ENCODE measurements at regions not wholly inside any gene's neighbourhood (a gene's known extent, or its start where the extent isn't known, plus 50 kb on each side); places are given as distances from the start of the nearest gene placed in this dataset.

GRCh38 chr3:28077572-28077971 lies 163.8 kb upstream of the CMC1 start:
- TF ChIP-seq CTCF (IDR thresholded peaks at IDR 0.05; ENCODE audit: poor library complexity, severe bottlenecking) (no peak), REST (IDR thresholded peaks at IDR 0.05; ENCODE audit: borderline replicate concordance) (no peak), EZH2 (IDR thresholded peaks at IDR 0.05; ENCODE audit: borderline replicate concordance, insufficient read depth, low read length, poor library complexity, severe bottlenecking) (no peak), TAF1 (IDR thresholded peaks at IDR 0.05; ENCODE audit: low read depth) (no peak)
